Fibroblast of lung (primary cell): ENCODE measurements at regions not wholly inside any gene's neighbourhood (a gene's known extent, or its start where the extent isn't known, plus 50 kb on each side); places are given as distances from the start of the nearest gene placed in this dataset.

Experiments used
- EZH2 ChIP-seq: IDR thresholded peaks from 2 replicates; pipeline ENCODE4 v1.5.1; 2012; ENCODE audit warnings: low read length, control low read depth, mild to moderate bottlenecking; ENCODE audit errors: missing control alignments
- TF ChIP-seq, protein P1 (sequence below), 2 donors: IDR thresholded peaks in 1 of 2; conservative IDR thresholded peaks in 1 of 2; 1 replicate in 1 of 2; 2 replicates in 1 of 2; pipeline ENCODE4 v1.5.1; 2011 to 2012; ENCODE audit warnings: low read length in 2 of 2, control low read depth in 1 of 2, inconsistent platforms in 1 of 2, low read depth in 1 of 2, mild to moderate bottlenecking in 1 of 2

- TF ChIP-seq, protein P1, sequence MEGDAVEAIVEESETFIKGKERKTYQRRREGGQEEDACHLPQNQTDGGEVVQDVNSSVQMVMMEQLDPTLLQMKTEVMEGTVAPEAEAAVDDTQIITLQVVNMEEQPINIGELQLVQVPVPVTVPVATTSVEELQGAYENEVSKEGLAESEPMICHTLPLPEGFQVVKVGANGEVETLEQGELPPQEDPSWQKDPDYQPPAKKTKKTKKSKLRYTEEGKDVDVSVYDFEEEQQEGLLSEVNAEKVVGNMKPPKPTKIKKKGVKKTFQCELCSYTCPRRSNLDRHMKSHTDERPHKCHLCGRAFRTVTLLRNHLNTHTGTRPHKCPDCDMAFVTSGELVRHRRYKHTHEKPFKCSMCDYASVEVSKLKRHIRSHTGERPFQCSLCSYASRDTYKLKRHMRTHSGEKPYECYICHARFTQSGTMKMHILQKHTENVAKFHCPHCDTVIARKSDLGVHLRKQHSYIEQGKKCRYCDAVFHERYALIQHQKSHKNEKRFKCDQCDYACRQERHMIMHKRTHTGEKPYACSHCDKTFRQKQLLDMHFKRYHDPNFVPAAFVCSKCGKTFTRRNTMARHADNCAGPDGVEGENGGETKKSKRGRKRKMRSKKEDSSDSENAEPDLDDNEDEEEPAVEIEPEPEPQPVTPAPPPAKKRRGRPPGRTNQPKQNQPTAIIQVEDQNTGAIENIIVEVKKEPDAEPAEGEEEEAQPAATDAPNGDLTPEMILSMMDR (conservative IDR thresholded peaks at IDR 0.05 in 1 of 2, IDR thresholded peaks at IDR 0.05 in 1 of 2; ENCODE audit: low read depth in 1 of 2, low read length in 2 of 2), result no peak
- no peak for TF ChIP-seq EZH2
Observed at GRCh38 chrX:150049647-150050046, 111.4 kb upstream of the EOLA2 start.
